ENCODE measurements at regions not wholly inside any gene's neighbourhood (a gene's known extent, or its start where the extent isn't known, plus 50 kb on each side); places are given as distances from the start of the nearest gene placed in this dataset.
"Not testable (repeated sequence)": the region's sequence is repeated elsewhere in the genome, so short reads cannot be mapped to it uniquely, and the experiment has no call there.

DNA sequence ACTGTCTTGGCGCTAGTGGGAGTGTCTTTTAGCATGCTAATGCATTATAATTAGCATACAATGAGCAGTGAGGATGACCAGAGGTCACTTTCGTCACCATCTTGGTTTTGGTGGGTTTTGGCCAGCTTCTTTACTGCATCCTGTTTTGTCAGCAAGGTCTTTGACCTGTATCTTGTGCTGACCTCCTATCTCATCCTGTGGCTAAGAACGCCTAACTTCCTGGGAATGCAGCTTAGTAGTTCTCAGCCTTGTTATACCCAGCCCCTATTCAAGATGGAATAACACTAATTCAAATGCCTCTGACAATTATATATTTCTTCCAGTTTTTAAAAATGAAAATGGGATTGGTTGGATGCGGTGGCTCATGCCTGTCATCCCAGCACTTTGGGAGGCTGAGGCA, 92.0 kb upstream of the TMTC4 start:
- TF ChIP-seq POLR2A, CTCF (IDR thresholded peaks at IDR 0.05): not testable (repeated sequence)
